Thymus (tissue), 11 donors: ENCODE measurements at regions not wholly inside any gene's neighbourhood (a gene's known extent, or its start where the extent isn't known, plus 50 kb on each side); places are given as distances from the start of the nearest gene placed in this dataset.

Experiments
- DNase-seq, 9 donors: peaks; one replicate each; pipeline ENCODE4 v3.0.0-alpha.2; 2013; ENCODE audit warnings: low spot score in 9 of 9, low read depth in 6 of 9, missing footprints in 1 of 9
- H3K27ac ChIP-seq, 2 donors: one replicate each; pipeline ENCODE4 v1.5.1; 2013; ENCODE audit warnings: control low read depth in 1 of 2, low read depth in 1 of 2, low read length in 1 of 2, mild to moderate bottlenecking in 1 of 2, moderate library complexity in 1 of 2
- H3K27me3 ChIP-seq, 2 donors: one replicate each; pipeline ENCODE4 v1.5.1; 2013; ENCODE audit warnings: low read length in 1 of 2; ENCODE audit not compliant: control insufficient read depth in 2 of 2, insufficient read depth in 1 of 2
- H3K36me3 ChIP-seq, 2 donors: one replicate each; pipeline ENCODE4 v1.5.1; 2013; ENCODE audit warnings: low read length in 1 of 2, mild to moderate bottlenecking in 1 of 2, moderate library complexity in 1 of 2; ENCODE audit not compliant: control insufficient read depth in 2 of 2, insufficient read depth in 2 of 2
- H3K4me1 ChIP-seq, 2 donors: one replicate each; pipeline ENCODE4 v1.5.1; 2013; ENCODE audit warnings: low read length in 2 of 2; ENCODE audit not compliant: control insufficient read depth in 2 of 2, insufficient read depth in 2 of 2
- H3K4me3 ChIP-seq, 2 donors: one replicate each; pipeline ENCODE4 v1.5.1; 2013; ENCODE audit warnings: low read length in 2 of 2, control low read depth in 1 of 2, mild to moderate bottlenecking in 1 of 2
- H3K9me3 ChIP-seq, 2 donors: one replicate each; pipeline ENCODE4 v1.5.1; 2013; ENCODE audit warnings: low read length in 1 of 2, mild to moderate bottlenecking in 1 of 2; ENCODE audit not compliant: control insufficient read depth in 2 of 2, insufficient read depth in 1 of 2
- WGBS: extraction: QIAGEN DNeasy Blood & Tissue Kit; methylation state at CpG from one replicate; pipeline ENCODE4 v1.1.7; 2013; 5-methylcytosine and 5-hydroxymethylcytosine counted together
- donor health status: healthy.

DNA sequence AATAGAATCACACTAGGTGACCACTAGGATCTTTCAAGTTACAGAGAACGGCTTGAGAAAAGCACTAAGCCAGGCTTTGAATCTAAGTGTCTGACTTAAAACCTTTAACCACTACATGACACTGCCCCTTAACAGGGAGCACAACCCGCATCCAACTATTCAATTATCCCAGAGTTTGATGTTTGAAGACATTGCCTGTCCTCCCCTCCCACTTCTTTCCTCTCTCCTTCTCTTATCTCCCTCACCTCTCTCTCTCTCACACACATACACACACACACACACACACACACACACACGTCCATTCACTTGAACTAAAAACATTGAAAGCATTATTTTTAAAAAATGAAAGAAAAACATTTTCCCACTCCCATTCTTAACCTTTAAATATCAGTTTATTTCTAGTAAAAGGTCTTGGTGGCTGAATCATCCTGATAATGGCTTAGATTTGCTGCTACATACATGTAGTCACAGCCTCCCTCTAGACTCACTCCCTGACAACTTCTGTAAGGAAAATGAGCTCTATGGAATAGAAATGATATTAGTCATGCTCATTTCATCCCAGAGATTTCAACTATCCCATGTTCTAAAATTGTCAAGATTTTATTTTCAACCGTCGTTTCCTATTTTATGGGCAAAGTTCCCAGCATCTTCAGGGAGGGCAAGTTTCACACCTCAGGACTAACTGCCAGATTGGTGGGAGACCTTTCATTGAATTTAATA, 53.5 kb upstream of the RAP1B start:
- Histone ChIP-seq H3K27me3 (no peaks in the 10 kb centered on the region), H3K4me3 (no peak overlapping the region), H3K27ac (no peak overlapping the region), H3K9me3 (no peaks in the 10 kb centered on the region), H3K4me1 (no peaks in the 10 kb centered on the region), H3K36me3 (no peaks in the 10 kb centered on the region)
- no peak for DNase-seq
- 94% methylated on average over 5 of the region's 5 CpGs for WGBS

DNA sequence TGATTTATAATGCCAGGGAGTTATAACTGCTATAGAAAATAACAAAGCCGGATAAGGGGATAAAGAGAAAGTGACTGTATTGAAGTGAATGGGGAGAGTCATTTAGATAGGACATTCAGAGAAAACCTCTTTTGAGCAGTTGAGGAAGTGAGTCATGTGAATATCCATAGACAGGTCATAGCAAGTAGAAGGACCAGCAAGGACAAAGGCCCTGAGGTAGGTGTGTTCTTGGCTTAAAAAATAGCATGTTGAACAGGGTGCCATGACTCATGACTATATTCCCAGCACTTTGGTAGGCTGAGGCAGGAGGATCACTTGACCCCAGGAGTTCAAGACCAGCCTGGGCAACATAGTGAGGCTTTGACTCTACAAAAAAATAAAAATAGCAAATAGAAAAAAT, 51.5 kb upstream of the RAP1B start:
- DNase-seq: no peak
- Histone ChIP-seq H3K4me1 (no peaks in the 10 kb centered on the region), H3K4me3 (no peak overlapping the region), H3K27me3 (no peaks in the 10 kb centered on the region), H3K27ac (no peak overlapping the region), H3K36me3 (no peaks in the 10 kb centered on the region), H3K9me3 (no peaks in the 10 kb centered on the region)
- WGBS: 99% methylated on average over 1 of the region's 1 CpG

DNA sequence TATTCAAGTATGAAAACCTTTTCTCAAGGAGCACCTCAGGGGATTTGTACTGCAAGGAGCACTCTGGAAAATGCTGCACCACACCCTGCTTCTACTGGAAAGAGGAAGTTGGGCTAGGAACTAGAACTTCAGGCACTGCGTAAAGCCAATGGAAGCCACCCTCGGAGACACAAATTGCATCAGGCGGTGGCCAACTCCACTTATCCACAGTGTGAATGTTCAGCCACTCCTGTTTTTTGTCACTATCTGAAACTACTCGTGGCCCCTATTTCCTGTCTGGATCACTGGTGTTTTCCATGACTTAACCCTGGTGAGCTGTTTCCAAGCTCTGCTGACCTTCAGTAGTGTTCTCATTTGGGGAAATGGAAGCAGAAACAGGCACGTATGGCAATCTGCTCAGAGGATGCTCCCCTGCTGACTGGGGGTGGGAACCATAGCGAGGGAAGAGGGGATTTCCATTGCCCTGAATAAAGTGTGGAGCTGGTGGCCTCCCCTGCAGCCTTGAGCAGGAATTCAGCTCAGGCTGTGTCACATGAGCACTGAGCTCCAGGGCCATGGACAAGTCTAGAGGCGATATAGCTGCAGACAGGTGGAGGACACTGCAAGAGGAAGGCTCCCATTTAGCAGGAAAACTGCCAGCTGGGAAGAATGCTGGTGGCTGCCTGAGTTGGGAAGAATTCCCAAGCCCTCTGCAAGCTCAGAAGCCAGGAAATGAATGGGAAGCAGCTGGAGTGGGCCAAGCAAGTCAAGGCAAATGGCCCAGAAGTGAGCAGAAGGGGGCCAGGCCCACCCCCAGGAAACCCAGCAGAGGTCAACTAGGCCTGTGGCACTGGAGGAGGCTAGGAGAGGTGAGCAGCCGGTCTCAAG, 50.5 kb upstream of the RAP1B start:
- Histone ChIP-seq H3K9me3 (no peaks in the 10 kb centered on the region), H3K4me1 (no peaks in the 10 kb centered on the region), H3K36me3 (no peaks in the 10 kb centered on the region), H3K4me3 (no peak overlapping the region), H3K27ac (peak overlapping the region in 1 of 2 donors; percentile 44), H3K27me3 (no peaks in the 10 kb centered on the region)
- 83% methylated on average over 8 of the region's 8 CpGs for WGBS
- DNase-seq: no peak

DNA sequence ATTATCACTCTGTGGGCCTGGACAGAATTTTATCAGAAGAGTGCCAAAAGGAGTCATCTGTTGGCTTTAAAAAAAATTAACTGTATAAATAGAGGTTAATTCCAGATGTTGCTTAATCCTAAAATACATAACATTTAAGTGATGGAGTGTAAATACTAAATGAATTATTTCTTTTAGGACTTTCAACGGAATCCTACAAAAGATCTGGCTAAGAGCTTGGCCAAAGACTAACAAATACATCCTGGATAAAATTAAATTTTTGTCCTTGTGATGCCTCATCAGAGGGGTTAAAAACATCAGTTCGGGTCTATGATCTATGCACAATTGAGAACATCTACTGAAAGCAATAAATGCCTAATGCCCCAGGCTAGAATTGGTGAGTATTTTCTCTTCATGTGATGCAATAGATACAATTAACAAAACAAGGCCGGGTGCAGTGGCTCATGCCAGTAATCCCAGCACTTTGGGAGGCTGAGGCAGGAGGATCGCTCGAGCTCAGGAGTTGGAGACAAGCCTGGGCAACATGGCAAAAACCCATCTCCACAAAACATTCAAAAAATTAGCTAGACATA, 49.8 kb upstream of the RAP1B start:
- Histone ChIP-seq H3K4me3 (no peak overlapping the region), H3K36me3 (no peaks in the 10 kb centered on the region), H3K27me3 (no peaks in the 10 kb centered on the region), H3K27ac (no peak overlapping the region), H3K9me3 (no peaks in the 10 kb centered on the region), H3K4me1 (no peaks in the 10 kb centered on the region)
- WGBS: 97% methylated on average over 5 of the region's 5 CpGs
- DNase-seq: no peak
